ENCODE measurements at regions not wholly inside any gene's neighbourhood (a gene's known extent, or its start where the extent isn't known, plus 50 kb on each side); places are given as distances from the start of the nearest gene placed in this dataset.

GRCh38 chr4:28811025-28811424, 1909.1 kb upstream of the PCDH7 start:
- ATAC-seq (ENCODE audit: low FRiP score in 2 of 2) (no peak), DNase-seq (no peak)
- Histone ChIP-seq H3K27me3 (no peaks in the 10 kb centered on the region), H3K4me1 (no peaks in the 10 kb centered on the region), H3K9me3 (peaks cover 0 to 7% (median 2%) of the 10 kb centered on the region in 4 donors), H3K4me3 (no peak overlapping the region), H3K27ac (no peak overlapping the region), H3K36me3 (no peaks in the 10 kb centered on the region)
- TF ChIP-seq CTCF (IDR thresholded peaks at IDR 0.05) (no peak), POLR2A (IDR thresholded peaks at IDR 0.05) (no peak), POLR2AphosphoS5 (IDR thresholded peaks at IDR 0.05) (no peak), EP300 (IDR thresholded peaks at IDR 0.05) (no peak)
- 78 to 80% methylated on average over 2 of the region's 2 CpGs for WGBS, 2 donors

DNA sequence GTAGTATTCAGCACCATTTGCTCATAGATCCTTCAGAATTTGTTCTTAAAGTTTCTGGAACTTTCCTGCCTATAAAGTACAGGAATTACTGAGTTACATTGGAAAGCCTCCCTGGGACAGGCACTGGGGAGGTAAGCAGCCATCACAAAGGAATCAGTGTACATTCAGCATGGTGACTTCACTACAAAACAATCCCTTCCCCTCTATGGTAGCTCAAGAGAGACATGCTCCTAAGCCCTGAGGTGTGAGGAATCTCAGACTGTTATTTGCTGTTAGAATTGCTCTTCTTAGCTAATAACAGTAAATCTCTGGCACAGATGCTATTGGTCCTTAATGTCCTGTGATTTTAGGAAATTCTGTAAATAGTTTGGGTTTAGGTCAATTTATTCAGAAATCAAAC, 1898.0 kb upstream of the PCDH7 start:
- DNase-seq: no peak
- no peaks in the 10 kb centered on the region for H3K4me1 ChIP-seq
- no peaks in the 10 kb centered on the region for H3K27me3 ChIP-seq
- no peak for TF ChIP-seq POLR2AphosphoS5 (IDR thresholded peaks at IDR 0.05)
- TF ChIP-seq CTCF (IDR thresholded peaks at IDR 0.05): no peak
- no peak for TF ChIP-seq EP300 (IDR thresholded peaks at IDR 0.05)
- no peak for TF ChIP-seq POLR2A (IDR thresholded peaks at IDR 0.05)
- H3K4me3 ChIP-seq: no peak overlapping the region
- no peak overlapping the region for H3K27ac ChIP-seq
- H3K9me3 ChIP-seq: peaks cover 0 to 3% (median 0%) of the 10 kb centered on the region in 4 donors
- no peak for ATAC-seq (ENCODE audit: low FRiP score in 2 of 2)
- no peaks in the 10 kb centered on the region for H3K36me3 ChIP-seq

- TF ChIP-seq EP300 (IDR thresholded peaks at IDR 0.05) (no peak), POLR2A (IDR thresholded peaks at IDR 0.05) (no peak), POLR2AphosphoS5 (IDR thresholded peaks at IDR 0.05) (no peak), CTCF (IDR thresholded peaks at IDR 0.05) (no peak)
- ATAC-seq (ENCODE audit: low FRiP score in 2 of 2) (no peak), DNase-seq (peak in 1 of 2 donors; percentile 65)
- Histone ChIP-seq H3K4me3 (no peak overlapping the region), H3K4me1 (no peaks in the 10 kb centered on the region), H3K36me3 (no peaks in the 10 kb centered on the region), H3K9me3 (peaks cover 0 to 14% (median 0%) of the 10 kb centered on the region in 4 donors), H3K27ac (no peak overlapping the region), H3K27me3 (no peaks in the 10 kb centered on the region)
- WGBS, 2 donors: 97 to 98% methylated on average over 6 to 23 of the region's 24 CpGs
These were observed 1892.3 kb upstream of the PCDH7 start for GRCh38 chr4:28827866-28828265.

- ATAC-seq (ENCODE audit: low FRiP score in 2 of 2) (no peak), DNase-seq (no peak)
- H3K36me3 ChIP-seq: no peaks in the 10 kb centered on the region
- H3K27ac ChIP-seq: no peak overlapping the region
- peaks cover 0 to 14% (median 0%) of the 10 kb centered on the region in 4 donors for H3K9me3 ChIP-seq
- TF ChIP-seq POLR2A (IDR thresholded peaks at IDR 0.05) (no peak), EP300 (IDR thresholded peaks at IDR 0.05) (no peak), POLR2AphosphoS5 (IDR thresholded peaks at IDR 0.05) (no peak), CTCF (IDR thresholded peaks at IDR 0.05) (no peak)
- H3K4me3 ChIP-seq: no peak overlapping the region
- 41 to 45% methylated on average over 3 of the region's 3 CpGs for WGBS, 2 donors
- H3K27me3 ChIP-seq: no peaks in the 10 kb centered on the region
- no peaks in the 10 kb centered on the region for H3K4me1 ChIP-seq
These were observed 1888.3 kb upstream of the PCDH7 start for GRCh38 chr4:28831867-28832266.

GRCh38 chr4:28832444-28832843, 1887.7 kb upstream of the PCDH7 start:
- H3K27me3 ChIP-seq: no peaks in the 10 kb centered on the region
- WGBS, 2 donors: 55 to 58% methylated on average over 1 of the region's 1 CpG
- ATAC-seq (ENCODE audit: low FRiP score in 2 of 2): no peak
- peaks cover 0 to 14% (median 0%) of the 10 kb centered on the region in 4 donors for H3K9me3 ChIP-seq
- H3K4me1 ChIP-seq: no peaks in the 10 kb centered on the region
- no peak overlapping the region for H3K27ac ChIP-seq
- no peaks in the 10 kb centered on the region for H3K36me3 ChIP-seq
- H3K4me3 ChIP-seq: no peak overlapping the region
- TF ChIP-seq POLR2AphosphoS5 (IDR thresholded peaks at IDR 0.05): no peak
- TF ChIP-seq CTCF (IDR thresholded peaks at IDR 0.05): no peak
- TF ChIP-seq POLR2A (IDR thresholded peaks at IDR 0.05): no peak
- TF ChIP-seq EP300 (IDR thresholded peaks at IDR 0.05): no peak
- no peak for DNase-seq
